ENCODE measurements at regions not wholly inside any gene's neighbourhood (a gene's known extent, or its start where the extent isn't known, plus 50 kb on each side); places are given as distances from the start of the nearest gene placed in this dataset.
"Not testable (repeated sequence)": the region's sequence is repeated elsewhere in the genome, so short reads cannot be mapped to it uniquely, and the experiment has no call there.

DNA sequence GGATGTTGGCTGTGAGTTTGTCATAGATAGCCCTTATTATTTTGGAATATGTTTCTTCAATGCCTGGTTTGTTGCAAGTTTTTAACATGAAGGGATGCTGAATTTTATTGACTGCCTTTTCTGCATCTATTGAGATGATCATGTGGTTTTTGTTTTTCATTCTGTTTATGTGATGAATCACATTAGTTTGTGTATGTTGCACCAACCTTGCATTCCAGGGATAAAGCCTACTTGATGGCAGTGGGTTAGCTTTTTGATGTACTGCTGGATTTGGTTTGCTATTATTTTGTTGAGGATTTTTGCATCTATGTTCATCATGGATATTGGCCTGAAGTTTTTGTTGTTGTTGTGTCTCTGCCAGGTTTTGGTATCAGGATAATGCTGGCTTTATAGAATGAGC, 225.6 kb downstream of the PCSK1 start:
- CTCF ChIA-PET = no interaction called here
- Mint-ChIP-seq H3K4me1 (no peaks in the 10 kb centered on the region), H3K27ac (no peak overlapping the region), H3K4me3 (no peak overlapping the region), H3K36me3 (no peaks in the 10 kb centered on the region), H3K27me3 (no peaks in the 10 kb centered on the region), H3K9me3 (peaks cover 10% of the 10 kb centered on the region)
- DNase-seq = no peak

DNA sequence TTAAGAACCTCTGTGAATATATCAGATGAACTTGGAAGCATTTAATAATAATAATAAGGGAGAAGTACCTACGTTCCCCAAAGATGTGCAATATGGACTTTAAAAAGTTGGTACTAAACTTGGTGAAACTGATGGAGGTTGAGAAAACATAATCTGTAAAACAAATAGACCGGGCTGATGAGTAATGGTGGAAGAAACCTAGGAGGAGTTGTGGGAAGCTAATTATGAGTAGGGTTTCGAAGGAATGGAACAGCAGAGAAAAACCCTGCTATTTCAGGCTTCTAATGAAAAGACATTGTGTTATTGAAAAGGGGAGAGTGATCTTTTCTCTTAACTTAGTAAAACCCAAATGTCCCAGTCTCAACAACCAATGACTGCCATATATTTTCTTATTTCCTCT, 229.3 kb downstream of the PCSK1 start:
- H3K27ac Mint-ChIP-seq = no peak overlapping the region
- no peaks in the 10 kb centered on the region for H3K4me1 Mint-ChIP-seq
- H3K36me3 Mint-ChIP-seq = no peaks in the 10 kb centered on the region
- H3K9me3 Mint-ChIP-seq = peaks cover 10% of the 10 kb centered on the region
- no peak for DNase-seq
- no peak overlapping the region for H3K4me3 Mint-ChIP-seq
- no peaks in the 10 kb centered on the region for H3K27me3 Mint-ChIP-seq
- CTCF ChIA-PET = interaction anchor here (1.3 to 1.4 kb wide), 2 partner anchors 132 to 133 kb away, joined by 3 to 4 read pairs; no protein-coding TSS in a partner anchor

DNA sequence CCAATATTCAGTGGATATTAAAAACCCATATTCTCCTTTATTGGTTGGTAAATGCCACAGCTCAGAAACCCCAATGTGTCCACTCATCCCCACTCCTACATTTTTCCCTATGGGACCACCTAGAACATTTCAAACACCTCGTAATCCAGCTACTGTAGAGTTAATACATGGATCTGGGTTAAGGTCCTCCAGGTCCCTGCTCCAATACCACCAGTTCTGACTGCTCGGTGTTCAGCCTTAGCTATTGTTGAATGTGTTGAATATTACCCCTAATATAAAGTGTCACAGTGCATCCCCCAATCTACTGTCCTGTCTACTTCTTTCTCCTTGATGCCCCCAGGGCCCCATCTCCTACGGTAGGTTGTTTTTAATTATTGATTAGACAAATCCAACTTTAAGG, 231.5 kb downstream of the PCSK1 start:
- Mint-ChIP-seq H3K36me3 (no peaks in the 10 kb centered on the region), H3K27me3 (no peaks in the 10 kb centered on the region), H3K4me1 (no peaks in the 10 kb centered on the region), H3K27ac (no peak overlapping the region), H3K9me3 (no peaks in the 10 kb centered on the region), H3K4me3 (no peak overlapping the region)
- CTCF ChIA-PET = no interaction called here
- no peak for DNase-seq

DNA sequence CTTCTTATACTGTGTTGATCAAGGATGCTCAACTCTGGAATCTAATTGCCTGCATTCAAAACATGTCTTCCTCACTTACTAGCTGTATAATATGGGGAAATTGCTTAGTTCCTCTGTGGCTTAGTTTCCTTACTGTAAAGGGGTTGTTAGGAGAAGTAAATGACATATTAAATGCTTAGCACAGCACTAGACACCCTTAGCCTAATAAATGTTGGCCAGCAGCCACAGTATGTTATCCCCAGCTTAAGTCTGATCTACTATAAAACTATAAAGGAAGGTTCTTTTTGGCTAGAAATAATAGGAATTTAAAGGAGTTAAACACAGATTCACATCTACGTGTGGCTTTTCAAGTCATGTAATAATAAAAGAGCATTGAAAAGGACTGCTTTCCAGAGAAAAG, 232.4 kb downstream of the PCSK1 start:
- H3K27ac Mint-ChIP-seq = no peak overlapping the region
- no peaks in the 10 kb centered on the region for H3K4me1 Mint-ChIP-seq
- H3K4me3 Mint-ChIP-seq = no peak overlapping the region
- DNase-seq = no peak
- no peaks in the 10 kb centered on the region for H3K36me3 Mint-ChIP-seq
- H3K9me3 Mint-ChIP-seq = no peaks in the 10 kb centered on the region
- H3K27me3 Mint-ChIP-seq = no peaks in the 10 kb centered on the region
- CTCF ChIA-PET = no interaction called here

DNA sequence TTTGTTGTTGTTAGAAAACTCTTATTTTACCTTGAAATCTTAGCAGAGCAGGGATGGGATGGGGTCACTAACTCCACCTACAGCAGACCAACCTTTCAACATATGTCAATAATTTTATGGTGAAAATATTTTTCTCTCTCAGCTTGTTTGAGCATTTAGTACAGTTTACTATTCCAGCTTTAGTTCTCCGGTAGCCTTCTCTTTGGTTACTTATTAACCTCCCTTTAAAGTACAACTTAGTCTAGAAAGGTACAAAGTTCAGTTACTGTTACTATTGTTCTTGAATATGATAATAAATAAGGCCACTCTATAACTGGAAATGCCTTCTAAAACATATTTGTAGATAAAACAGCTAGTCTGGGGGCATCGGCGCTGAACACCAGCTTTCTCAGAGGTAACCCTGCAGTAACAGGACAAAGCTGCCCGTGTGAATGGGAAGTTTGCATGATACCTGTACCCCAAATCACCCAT, 233.3 kb downstream of the PCSK1 start:
- Mint-ChIP-seq H3K36me3 (no peaks in the 10 kb centered on the region), H3K4me1 (no peaks in the 10 kb centered on the region), H3K9me3 (no peaks in the 10 kb centered on the region), H3K4me3 (no peak overlapping the region), H3K27ac (no peak overlapping the region), H3K27me3 (no peaks in the 10 kb centered on the region)
- CTCF ChIA-PET = no interaction called here
- no peak for DNase-seq

DNA sequence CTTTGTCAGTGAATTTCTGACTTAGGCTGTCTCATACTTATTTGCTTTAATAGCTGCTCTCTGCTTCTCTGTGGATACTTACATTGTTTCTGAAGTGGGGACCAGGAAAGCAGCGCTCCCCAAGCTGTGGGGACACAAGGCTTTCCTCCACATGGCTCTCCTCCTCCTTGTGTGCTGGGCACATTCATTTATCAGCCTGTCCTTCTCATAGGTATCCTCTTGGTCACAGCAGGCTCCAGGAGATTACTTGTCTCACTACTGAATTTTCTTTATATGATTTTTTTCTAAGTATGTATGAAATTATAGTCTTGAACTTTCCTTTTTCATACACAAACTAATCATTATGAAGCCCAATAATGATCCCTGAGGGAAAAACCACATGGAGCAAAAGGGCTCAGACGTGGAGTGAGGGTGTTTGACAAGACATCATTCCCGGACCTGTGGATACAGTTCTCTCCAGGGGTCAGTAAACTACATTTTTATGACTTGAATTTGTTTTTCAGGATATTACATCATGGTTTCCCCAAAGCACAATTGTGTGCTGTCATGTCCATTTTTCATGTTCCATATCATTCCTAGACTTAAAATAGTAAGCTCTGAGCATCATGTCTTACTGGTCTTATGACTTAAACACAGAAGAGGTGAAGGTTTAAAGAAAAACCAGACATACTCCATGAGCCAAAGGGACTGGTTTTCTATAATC, 234.5 kb downstream of the PCSK1 start:
- Mint-ChIP-seq H3K4me1 (no peaks in the 10 kb centered on the region), H3K4me3 (no peak overlapping the region), H3K27me3 (no peaks in the 10 kb centered on the region), H3K9me3 (no peaks in the 10 kb centered on the region), H3K36me3 (no peaks in the 10 kb centered on the region), H3K27ac (no peak overlapping the region)
- CTCF ChIA-PET = no interaction called here
- DNase-seq = no peak

DNA sequence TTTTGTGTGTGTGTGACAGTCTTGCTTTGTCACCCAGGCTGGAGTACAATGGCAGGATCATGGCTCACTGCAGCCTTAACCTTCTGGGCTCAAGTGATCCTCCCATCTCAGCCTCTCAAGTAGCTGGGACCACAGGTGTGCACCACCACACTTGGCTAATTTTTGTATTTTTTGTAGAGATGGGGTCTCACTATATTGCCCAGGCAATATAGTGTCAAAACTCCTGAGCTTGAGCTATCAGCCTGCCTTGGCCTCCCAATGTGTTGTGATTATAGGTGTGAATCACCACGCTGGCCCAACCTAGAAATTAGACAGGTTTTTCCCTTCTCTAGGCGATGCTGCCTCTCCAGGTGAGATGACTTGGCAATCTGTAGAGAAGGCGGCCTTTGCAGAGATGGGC, 235.3 kb downstream of the PCSK1 start:
- DNase-seq, H3K9me3 Mint-ChIP-seq, H3K4me3 Mint-ChIP-seq, H3K4me1 Mint-ChIP-seq, H3K36me3 Mint-ChIP-seq, CTCF ChIA-PET, H3K27ac Mint-ChIP-seq, H3K27me3 Mint-ChIP-seq: not testable (repeated sequence)

DNA sequence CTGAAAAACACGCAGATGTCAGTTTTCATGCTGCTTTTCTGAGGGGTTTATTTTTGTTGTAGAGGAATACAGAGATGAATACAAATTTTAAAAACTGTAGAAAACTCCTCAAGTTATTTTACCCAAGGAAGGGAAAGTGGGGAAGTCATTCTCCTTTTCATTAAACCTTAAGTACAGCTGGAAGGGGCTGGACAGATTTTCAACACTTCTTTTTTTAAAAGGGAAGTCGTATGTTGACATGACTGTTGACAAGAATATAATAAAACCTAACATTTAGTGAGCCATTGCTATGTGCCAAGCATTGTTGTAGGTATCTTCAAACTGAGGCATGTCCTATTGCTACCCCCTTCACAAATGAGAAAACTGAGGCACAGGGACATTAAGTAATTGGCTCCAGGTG, 235.7 kb upstream of the ELL2 start:
- CTCF ChIA-PET = no interaction called here

DNA sequence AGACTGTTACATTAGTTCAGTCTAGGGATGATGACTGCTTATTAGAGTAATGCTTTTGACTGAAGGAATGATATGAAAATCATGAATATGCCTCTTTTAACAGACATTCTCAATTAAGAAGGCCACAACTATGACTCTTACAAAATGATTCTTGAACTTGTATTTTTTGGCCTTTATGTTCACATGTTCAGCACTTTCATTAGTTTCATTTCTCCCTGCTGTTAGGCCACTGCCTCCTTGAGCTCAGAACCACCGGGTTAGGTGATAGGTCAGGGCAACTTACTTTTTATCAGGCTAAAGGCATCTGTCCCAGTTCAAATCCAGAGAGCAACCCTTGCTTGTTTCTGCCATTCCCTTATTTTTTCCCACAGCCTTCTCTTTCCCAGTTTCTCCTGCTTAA, 235.2 kb upstream of the ELL2 start:
- no peak for DNase-seq
- Mint-ChIP-seq H3K36me3 (no peaks in the 10 kb centered on the region), H3K27me3 (no peaks in the 10 kb centered on the region), H3K4me1 (no peaks in the 10 kb centered on the region), H3K9me3 (no peaks in the 10 kb centered on the region), H3K4me3 (no peak overlapping the region), H3K27ac (no peak overlapping the region)
- CTCF ChIA-PET = no interaction called here

More for the DNA sequence above, 235.7 kb upstream of the ELL2 start:
- H3K4me1 Mint-ChIP-seq = no peaks in the 10 kb centered on the region
- no peak for DNase-seq
- no peak overlapping the region for H3K4me3 Mint-ChIP-seq
- H3K27ac Mint-ChIP-seq = no peak overlapping the region
- no peaks in the 10 kb centered on the region for H3K27me3 Mint-ChIP-seq
- no peaks in the 10 kb centered on the region for H3K9me3 Mint-ChIP-seq
- H3K36me3 Mint-ChIP-seq = no peaks in the 10 kb centered on the region

DNA sequence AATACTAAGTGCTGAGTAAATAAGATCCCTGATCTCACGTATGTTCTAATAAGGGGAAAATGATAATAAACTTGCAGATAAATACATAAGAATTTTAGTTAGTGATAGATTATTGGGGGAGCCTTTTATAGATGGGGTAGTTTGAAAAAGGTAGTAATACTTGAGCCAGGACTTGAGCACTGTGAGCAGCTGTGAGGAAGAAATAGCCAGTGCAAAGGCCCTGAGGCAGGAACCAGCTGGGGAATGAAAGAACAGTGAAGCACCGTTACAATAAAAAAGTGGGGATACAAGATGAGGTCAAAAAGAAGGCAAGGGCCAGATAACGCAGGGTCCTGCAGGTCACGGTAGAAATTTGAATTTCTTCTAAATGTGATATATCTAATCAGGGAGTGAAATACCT, 234.8 kb upstream of the ELL2 start:
- Mint-ChIP-seq H3K4me1 (no peaks in the 10 kb centered on the region), H3K27me3 (no peaks in the 10 kb centered on the region), H3K9me3 (no peaks in the 10 kb centered on the region), H3K4me3 (no peak overlapping the region), H3K36me3 (no peaks in the 10 kb centered on the region), H3K27ac (no peak overlapping the region)
- CTCF ChIA-PET = no interaction called here
- DNase-seq = no peak

DNA sequence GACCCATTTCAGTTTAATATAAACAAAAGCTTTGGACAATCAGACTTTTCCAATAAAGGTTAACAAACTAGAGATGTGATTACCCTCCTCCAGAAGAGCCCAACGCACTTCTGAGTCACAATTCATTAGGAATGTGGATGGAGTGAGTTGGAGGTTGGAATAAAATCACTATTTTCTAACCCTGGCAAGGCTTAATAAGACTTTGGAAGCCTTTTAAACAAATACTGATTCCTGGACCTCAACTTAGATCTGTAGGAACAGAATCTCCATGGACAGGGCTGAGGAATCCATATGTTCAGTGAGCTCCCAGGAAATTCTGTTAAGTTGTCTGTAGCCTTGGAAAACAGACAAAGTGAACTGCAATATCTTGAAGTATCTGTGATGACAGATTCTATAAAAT, 233.5 kb upstream of the ELL2 start:
- Mint-ChIP-seq H3K4me1 (no peaks in the 10 kb centered on the region), H3K27ac (no peak overlapping the region), H3K36me3 (no peaks in the 10 kb centered on the region), H3K27me3 (no peaks in the 10 kb centered on the region), H3K4me3 (no peak overlapping the region), H3K9me3 (no peaks in the 10 kb centered on the region)
- DNase-seq = no peak
- CTCF ChIA-PET = no interaction called here

DNA sequence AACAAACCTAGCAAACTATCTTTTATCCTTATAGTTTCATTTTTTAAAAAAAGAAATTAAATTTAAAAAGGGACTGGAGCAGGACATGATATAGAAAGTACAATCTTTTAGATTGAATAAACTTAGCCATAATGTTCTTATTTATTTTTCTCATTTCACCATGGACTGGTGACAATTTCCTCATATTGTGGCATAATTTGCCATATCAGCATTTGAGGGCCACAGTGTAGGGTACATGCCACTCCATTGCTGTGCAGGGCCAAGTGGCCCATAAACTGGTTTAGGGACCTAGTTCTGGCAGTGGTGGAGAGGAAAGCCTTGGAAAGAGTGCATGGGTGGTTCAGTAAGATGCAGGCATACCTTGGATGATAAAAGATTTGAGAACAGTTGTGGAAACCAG, 232.9 kb upstream of the ELL2 start:
- DNase-seq = no peak
- no peak overlapping the region for H3K27ac Mint-ChIP-seq
- CTCF ChIA-PET = no interaction called here
- H3K36me3 Mint-ChIP-seq = no peaks in the 10 kb centered on the region
- no peaks in the 10 kb centered on the region for H3K4me1 Mint-ChIP-seq
- H3K9me3 Mint-ChIP-seq = no peaks in the 10 kb centered on the region
- no peak overlapping the region for H3K4me3 Mint-ChIP-seq
- H3K27me3 Mint-ChIP-seq = no peaks in the 10 kb centered on the region

DNA sequence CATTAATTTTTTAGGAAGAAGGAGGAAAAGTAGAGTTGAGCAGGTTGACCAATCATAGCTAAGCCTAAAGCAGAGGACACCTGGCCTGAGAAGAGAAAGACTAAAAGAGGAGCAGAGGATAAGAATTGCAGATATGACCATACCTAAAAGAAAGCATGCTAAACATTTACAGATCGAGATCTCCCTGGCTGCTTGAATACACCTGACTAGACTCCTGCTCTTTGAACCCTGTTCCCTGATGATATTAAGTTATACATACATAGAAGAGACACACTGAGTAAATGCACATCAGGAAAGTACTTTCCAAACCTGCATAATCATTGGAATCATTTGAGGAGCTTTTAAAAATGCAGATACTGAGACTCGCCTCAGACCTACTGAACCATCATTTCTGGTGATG, 232.3 kb upstream of the ELL2 start:
- DNase-seq = no peak
- Mint-ChIP-seq H3K27ac (no peak overlapping the region), H3K36me3 (no peaks in the 10 kb centered on the region), H3K9me3 (no peaks in the 10 kb centered on the region), H3K27me3 (no peaks in the 10 kb centered on the region), H3K4me3 (no peak overlapping the region), H3K4me1 (no peaks in the 10 kb centered on the region)
- CTCF ChIA-PET = no interaction called here

DNA sequence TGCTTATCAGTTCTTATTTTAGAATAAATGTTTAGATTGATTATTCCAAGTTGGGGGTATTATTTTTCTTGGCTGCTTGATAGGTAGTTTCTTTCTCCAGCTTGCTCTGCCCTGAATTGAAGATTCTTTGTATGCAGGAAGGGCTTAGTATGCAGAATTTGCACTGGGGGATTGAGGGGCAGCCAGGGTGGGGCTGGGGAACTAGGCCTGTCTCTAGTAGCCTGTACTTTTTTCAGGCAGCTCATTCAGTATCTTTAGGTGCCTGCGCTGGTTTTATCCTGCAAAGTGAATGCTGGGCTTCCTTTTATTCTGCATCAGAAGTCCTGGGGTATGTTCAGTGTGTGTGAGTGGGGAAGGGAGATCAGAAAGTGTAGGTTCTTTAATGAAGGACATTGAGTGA, 228.3 kb upstream of the ELL2 start:
- CTCF ChIA-PET = no interaction called here
- Mint-ChIP-seq H3K4me1 (no peaks in the 10 kb centered on the region), H3K9me3 (no peaks in the 10 kb centered on the region), H3K4me3 (no peak overlapping the region), H3K36me3 (no peaks in the 10 kb centered on the region), H3K27ac (no peak overlapping the region), H3K27me3 (peaks cover 5% of the 10 kb centered on the region)
- no peak for DNase-seq

DNA sequence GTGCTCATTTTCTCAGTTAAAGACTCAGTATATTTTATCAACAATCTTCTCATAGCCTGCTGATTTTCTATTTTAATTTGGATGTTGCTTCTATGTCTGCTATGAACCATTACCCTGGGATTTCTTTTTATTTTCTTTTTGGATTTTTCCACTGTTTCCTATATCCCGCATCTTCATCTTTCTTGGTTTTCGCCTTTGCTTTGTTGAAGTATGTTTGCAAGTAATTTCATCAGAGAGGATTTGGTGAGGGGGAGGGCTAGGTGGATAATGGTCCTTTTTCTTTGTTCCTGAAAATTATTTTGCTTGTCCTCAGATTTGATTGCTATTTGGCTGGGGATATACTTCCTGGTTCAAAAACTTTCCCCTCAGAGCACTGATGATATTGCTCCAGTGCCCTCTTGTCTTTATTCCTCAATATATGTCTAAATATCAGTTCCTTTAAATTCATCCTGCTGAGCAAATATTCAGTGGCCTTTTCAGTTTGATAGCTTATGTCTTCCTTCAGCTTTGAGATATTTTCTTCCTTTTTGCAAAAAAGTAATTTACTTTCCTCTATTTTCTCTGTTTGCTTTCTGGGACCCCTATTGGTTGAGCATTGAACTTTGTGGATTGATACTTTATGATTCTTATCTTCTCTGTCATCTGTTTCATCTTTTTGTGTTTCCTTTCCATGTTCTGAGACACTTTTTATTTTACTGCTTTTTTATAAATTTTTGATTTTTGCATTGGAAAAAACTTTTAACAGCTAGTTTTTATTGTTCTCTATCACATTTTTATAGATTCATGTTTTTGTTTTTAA, 227.6 kb upstream of the ELL2 start:
- no peaks in the 10 kb centered on the region for H3K4me1 Mint-ChIP-seq
- no peak overlapping the region for H3K4me3 Mint-ChIP-seq
- H3K27ac Mint-ChIP-seq = no peak overlapping the region
- H3K9me3 Mint-ChIP-seq = no peaks in the 10 kb centered on the region
- no peak for DNase-seq
- peaks cover 5% of the 10 kb centered on the region for H3K27me3 Mint-ChIP-seq
- no peaks in the 10 kb centered on the region for H3K36me3 Mint-ChIP-seq
- CTCF ChIA-PET = no interaction called here
